ENCODE measurements at regions not wholly inside any gene's neighbourhood (a gene's known extent, or its start where the extent isn't known, plus 50 kb on each side); places are given as distances from the start of the nearest gene placed in this dataset.
"Not testable (repeated sequence)": the region's sequence is repeated elsewhere in the genome, so short reads cannot be mapped to it uniquely, and the experiment has no call there.

DNA sequence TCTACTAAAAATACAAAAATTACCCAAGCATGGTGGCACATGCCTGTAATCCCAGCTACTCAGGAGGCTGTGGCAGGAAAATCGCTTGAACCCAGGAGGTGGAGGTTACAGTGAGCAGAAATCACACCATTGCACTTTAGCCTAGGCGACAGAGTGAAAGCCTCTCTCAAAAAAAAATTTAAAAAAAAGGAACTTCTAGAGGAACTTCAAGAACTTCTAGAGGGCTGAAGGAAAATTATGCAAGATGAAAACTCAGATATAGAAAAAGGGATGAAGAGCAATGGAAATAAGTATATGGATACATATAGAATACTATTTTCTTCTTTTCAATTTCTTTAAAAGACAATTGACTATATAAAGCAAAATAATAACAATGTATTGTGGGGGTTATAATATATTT lies 51.2 kb upstream of the PRR5 start:
- no peak for DNase-seq

GRCh38 chr22:44648821-44649565 lies 53.0 kb upstream of the PRR5 start:
- DNase-seq, result no peak

GRCh38 chr22:44648085-44648820 lies 53.8 kb upstream of the PRR5 start:
- no peak for DNase-seq

DNA sequence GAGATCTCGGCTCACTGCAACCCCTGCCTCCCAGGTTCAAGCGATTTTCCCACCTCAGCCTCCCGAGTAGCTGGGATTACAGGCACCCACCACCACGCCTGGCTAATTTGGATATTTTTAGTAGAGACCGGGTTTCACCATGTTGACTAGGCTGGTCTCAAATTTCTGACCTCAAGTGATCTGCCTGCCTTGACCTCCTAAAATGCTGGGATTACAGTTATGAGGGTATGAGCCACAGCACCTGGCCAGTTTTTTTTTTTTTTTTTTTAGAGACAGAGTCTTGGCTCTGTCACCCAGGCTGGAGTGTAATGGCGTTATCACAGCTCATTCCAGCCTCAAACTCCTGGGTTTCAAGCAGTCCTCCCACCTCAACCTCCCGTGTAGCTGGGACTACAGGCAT lies 54.9 kb upstream of the PRR5 start:
- no peak for DNase-seq

GRCh38 chr22:44646668-44647067 lies 55.3 kb upstream of the PRR5 start:
- no peak for DNase-seq

DNA sequence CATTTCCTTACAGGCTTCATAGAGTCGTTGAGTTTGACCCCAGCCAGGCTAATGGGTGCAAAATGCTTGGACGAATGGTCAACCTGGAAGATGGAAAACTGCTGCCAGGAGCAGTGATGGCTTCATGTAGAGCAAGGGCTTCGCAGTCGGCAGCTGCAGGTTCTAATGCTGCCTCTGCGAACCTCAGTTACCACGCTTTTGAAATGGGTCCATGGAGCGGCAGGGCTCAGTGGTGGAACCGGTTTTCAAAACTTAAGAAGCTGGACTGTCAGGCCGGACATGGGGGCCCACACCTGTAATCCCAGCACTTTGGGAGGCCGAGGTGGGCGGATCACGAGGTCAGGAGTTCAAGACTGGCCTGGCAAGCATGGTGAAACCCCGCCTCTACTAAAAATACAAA lies 55.9 kb upstream of the PRR5 start:
- no peak for DNase-seq

- no peak for DNase-seq
Observed at GRCh38 chr22:44645531-44645930, 56.5 kb upstream of the PRR5 start.

DNA sequence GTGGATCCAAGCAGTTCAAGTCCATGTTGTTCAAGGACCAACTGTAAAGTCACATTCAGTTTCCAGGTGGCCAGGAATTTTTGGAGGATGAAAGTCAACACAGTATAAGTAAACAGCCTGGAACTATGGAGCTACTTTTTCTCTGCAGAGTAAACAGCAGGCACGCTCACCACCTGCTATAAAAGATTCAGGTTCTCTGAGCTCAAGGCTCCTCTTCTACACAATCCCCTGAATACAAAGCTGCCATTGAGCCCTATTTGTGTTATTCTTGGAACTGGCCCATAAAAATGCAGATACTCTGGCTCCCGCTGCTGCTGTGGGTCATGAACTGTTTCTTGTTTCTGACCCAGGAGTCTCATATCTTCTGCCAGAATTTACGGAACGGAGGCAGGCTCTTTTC lies 56.9 kb upstream of the PRR5 start:
- DNase-seq, result no peak

GRCh38 chr22:44643526-44644101 lies 58.4 kb upstream of the PRR5 start:
- not testable (repeated sequence) for DNase-seq

DNA sequence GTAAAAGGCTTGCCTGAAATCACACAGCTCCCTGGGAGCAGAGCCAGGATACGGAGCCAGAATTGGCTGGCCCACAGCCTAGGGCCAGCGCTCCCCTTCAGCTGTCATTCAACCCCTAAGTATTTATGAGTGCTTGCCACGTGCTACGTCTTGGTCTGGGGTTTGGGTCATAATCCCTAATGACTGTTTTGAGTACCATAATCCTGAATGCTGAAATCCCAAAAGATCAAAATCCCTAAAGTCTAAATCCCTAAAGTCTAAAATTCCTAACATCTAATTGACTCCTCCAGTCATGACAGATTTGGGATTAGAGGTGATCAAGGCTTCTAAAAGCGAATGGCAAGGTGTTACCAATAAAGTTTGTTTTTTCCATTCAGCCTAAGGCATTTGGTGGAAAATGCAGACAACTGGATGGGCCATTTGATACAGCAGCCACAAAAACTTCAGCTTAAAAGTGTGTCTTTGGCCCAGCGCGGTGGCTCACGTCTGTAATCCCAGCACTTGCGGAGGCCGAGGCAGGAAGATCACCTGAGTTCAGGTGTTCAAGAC lies 59.8 kb upstream of the PRR5 start:
- no peak for DNase-seq

DNA sequence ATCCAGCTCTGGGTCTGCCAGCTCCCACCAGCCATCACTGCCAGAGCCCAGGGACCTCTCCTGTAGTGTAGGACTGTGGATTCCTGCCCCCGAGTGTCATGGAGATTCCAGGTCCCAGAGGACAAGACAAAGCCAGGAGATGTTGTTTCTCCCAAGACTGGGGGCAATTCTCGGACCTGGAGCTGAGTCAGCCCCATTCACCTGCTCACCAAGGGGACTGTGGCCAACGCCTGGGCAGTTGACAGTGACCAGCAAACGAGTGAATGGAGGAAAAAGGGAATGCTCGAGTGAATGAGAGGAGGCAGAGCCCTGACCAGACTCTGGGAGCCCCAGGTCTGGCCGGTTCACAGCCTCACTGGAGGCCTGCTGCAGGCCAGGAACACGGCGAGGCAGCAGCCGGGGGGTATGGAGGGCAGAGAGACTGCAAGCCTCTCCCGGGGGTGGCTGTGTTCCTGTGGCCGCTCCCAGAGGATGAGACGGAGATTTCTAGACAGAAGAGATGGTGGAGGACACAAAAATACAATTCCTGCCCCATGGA lies 61.3 kb upstream of the PRR5 start:
- no peak for DNase-seq

- no peak for DNase-seq
Observed at GRCh38 chr22:44639891-44640617, 62.0 kb upstream of the PRR5 start.

- no peak for DNase-seq
Observed at GRCh38 chr22:44638971-44639760, 62.8 kb upstream of the PRR5 start.

GRCh38 chr22:44636502-44637206 lies 65.3 kb upstream of the PRR5 start:
- DNase-seq, result not testable (repeated sequence)

GRCh38 chr22:44635567-44635966 lies 66.4 kb upstream of the PRR5 start:
- not testable (repeated sequence) for DNase-seq

DNA sequence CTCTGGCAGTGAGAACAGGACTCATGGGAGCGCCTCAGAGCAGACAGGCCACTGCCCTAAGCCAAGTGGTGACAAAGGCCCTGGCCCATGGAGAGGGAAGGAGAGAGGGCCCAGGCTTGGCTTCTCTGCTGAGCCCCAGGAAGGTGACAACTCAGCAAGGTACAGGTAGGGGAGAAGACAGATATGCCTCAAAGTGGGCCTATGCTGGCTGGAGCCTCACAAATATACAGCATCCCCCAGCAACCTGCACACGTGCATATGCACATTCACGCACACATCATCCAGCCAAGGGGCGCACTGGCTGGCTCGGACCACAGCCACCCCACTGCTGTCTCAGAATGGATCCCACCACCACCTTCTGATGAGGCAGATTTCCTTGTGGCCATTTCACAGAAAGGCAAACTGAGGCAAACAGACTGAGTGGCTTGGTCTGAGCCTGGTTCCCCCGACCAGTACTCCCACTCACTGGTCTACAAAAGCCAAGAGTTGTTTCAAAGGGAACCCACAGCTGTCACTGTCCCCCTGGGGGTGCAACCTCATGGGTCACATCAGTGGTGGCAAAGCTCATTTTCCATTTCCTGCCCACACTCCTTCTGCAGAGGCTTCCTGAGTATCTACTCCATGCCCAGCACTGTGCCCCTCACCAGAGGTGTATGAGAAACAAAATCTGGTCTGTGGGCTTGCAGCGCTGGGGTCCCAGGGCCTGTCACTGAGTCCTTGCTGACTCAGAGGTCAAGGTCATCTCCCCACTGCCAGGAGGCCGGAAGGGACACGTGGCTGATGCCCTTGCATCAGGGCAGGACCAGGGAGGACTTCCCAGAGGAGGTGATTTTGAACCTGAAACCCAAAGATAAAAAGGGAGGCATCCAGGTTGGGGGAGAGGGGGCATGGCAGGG lies 67.3 kb upstream of the PRR5 start:
- DNase-seq, result no peak

DNA sequence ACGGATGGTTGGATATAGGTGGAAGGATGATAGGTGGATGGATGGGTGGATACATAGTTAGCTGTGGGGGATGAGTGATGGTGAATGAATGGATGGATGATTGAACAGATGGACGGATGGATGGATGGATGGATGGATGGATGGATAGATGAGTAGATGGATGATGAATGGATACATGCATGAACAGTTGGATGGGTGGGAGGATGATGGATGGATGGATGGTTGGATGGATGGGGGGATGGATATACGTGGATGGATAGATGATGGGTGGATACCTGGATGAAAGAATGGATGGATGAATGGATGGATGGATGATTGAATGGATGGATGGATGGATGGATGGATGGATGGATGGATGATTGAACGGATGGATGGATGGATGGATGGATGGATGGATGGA lies 68.4 kb upstream of the PRR5 start:
- no peak for DNase-seq

DNA sequence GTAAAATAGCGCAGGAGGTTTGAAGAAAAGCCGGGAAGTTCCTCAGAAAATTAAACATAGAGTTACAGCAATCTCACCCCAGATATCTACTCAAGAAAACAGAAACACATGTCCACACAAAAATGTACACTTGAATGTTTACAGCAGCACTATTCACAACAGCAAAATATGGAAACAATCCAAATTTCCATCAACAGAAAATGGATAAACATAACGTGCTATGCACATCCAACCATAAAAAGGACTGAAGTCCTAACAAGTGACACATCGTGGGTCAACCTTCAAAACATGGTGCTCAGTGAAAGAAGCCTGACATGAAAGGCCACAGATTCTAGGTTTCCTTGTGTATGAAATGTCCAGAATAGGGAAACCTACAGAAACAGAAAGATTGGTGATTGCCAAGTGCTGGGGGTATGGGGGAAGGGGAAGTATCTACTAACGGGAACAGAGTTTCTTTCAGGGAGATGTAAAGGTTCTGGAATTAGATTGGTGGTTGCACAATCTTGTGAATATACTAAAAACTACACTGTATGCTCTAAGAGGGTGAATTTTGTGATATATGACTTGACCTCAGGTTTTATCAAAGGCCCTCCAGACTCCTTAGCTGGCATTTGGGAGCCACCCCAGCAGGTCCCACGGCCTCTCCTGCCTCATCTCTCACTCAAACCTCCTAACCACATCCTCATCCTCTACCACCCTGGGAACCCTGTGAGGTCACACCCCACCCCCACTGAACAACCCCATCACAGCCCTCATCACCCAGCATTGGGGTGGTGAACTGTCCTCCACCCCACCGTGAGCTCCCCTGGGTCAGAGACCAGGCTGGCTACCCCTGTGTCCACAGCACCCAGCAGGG lies 69.2 kb upstream of the PRR5 start:
- DNase-seq, result no peak

DNA sequence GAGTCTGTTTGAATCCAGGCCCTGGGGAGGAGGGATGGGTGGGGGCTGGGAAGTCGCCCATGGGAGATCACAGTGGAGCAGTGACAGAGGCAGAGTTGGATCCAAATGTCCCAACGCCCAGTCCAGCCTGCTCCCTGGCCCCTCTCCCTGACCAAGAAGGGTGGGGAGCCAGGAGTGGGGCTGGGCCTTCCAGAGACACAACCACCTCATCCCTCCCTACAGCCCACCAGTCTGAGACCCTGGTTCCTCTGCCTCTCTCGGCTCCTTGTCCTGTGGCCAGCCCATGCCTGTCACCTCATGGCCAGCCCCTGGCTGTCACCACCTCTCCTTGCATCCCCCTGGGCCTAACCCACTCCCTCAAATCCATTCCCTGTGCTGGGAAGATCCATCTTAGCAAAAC lies 71.2 kb upstream of the PRR5 start:
- DNase-seq, result no peak

Measured in activated CD8-positive, alpha-beta memory T cell treated with anti-CD3 and anti-CD28 coated beads, Interleukin-2, amount 50 U/mL, for 48 hours (primary cell).